Cardiac fibroblast (primary cell): ENCODE measurements at regions not wholly inside any gene's neighbourhood (a gene's known extent, or its start where the extent isn't known, plus 50 kb on each side); places are given as distances from the start of the nearest gene placed in this dataset.

Experiments
- DNase-seq, 2 donors: peaks; one replicate each; pipeline versions ENCODE4 v3.0.0 to v3.0.0-alpha.2; 2010; ENCODE audit warnings: low read depth in 2 of 2
- H3K4me3 ChIP-seq, 2 donors: replicated peaks in 1 of 2; 1 replicate in 1 of 2; 2 replicates in 1 of 2; pipeline ENCODE4 v1.5.1; 2011; ENCODE audit warnings: low read depth in 2 of 2, low read length in 2 of 2, mild to moderate bottlenecking in 2 of 2, moderate library complexity in 1 of 2
- CTCF ChIP-seq: IDR thresholded peaks from one replicate; pipeline ENCODE4 v1.5.1; 2011; ENCODE audit warnings: low read depth, mild to moderate bottlenecking, low read length, inconsistent platforms

- no peak for TF ChIP-seq CTCF
- DNase-seq = peak in 1 of 2 donors; percentile 14
- no peak overlapping the region for H3K4me3 ChIP-seq
Measured at GRCh38 chr2:58664523-58665151, 423.5 kb upstream of the FANCL start.

- no peak overlapping the region for H3K4me3 ChIP-seq
- no peak for DNase-seq
- no peak for TF ChIP-seq CTCF
Measured at GRCh38 chr2:58660046-58660445, 418.9 kb upstream of the FANCL start.

- no peak overlapping the region for H3K4me3 ChIP-seq
- no peak for DNase-seq
- TF ChIP-seq CTCF = no peak
Measured at GRCh38 chr2:58655152-58655551, 414.0 kb upstream of the FANCL start.

- no peak for TF ChIP-seq CTCF
- DNase-seq = no peak
- no peak overlapping the region for H3K4me3 ChIP-seq
Measured at GRCh38 chr2:58651930-58652329, 410.8 kb upstream of the FANCL start.

GRCh38 chr2:58650781-58651180 lies 409.7 kb upstream of the FANCL start:
- no peak for TF ChIP-seq CTCF
- H3K4me3 ChIP-seq = no peak overlapping the region
- no peak for DNase-seq

- H3K4me3 ChIP-seq = no peak overlapping the region
- TF ChIP-seq CTCF = no peak
- DNase-seq = no peak
Measured at GRCh38 chr2:58649756-58650155, 408.6 kb upstream of the FANCL start.

- no peak overlapping the region for H3K4me3 ChIP-seq
- no peak for DNase-seq
- TF ChIP-seq CTCF = no peak
Measured at GRCh38 chr2:58645017-58645416, 403.9 kb upstream of the FANCL start.
